Lung (tissue), 11 donors: ENCODE measurements at regions not wholly inside any gene's neighbourhood (a gene's known extent, or its start where the extent isn't known, plus 50 kb on each side); places are given as distances from the start of the nearest gene placed in this dataset.

ENCODE experiments used
- ATAC-seq: fragments of 200-7000 bp; cut with Tn5 transposase; one replicate; pipeline ENCODE4 v1.9.1; 2020; ENCODE audit warnings: moderate number of reproducible peaks; ENCODE audit not compliant: insufficient read depth, low FRiP score
- DNase-seq, 3 donors: peaks; one replicate each; pipeline ENCODE4 v3.0.0-alpha.2; 2013 to 2017
- H3K27ac ChIP-seq, 2 donors: one replicate each; pipeline ENCODE4 v1.5.1; 2013; ENCODE audit warnings: mild to moderate bottlenecking in 2 of 2, moderate library complexity in 2 of 2, control low read depth in 1 of 2, inconsistent platforms in 1 of 2, low read depth in 1 of 2, low read length in 1 of 2
- H3K27me3 ChIP-seq, 3 donors: one replicate each; pipeline ENCODE4 v1.5.1; 2013; ENCODE audit warnings: low read length in 2 of 3; ENCODE audit not compliant: control insufficient read depth in 3 of 3, insufficient read depth in 3 of 3
- H3K36me3 ChIP-seq, 4 donors: one replicate each; pipeline ENCODE4 v1.5.1; 2013; ENCODE audit warnings: low read length in 4 of 4, mild to moderate bottlenecking in 1 of 4, moderate library complexity in 1 of 4; ENCODE audit not compliant: control insufficient read depth in 4 of 4, insufficient read depth in 4 of 4
- H3K4me1 ChIP-seq, 5 donors: one replicate each; pipeline ENCODE4 v1.5.1; 2013; ENCODE audit warnings: low read length in 5 of 5, mild to moderate bottlenecking in 2 of 5, moderate library complexity in 1 of 5; ENCODE audit not compliant: control insufficient read depth in 5 of 5, insufficient read depth in 5 of 5
- H3K4me3 ChIP-seq: one replicate; pipeline ENCODE4 v1.5.1; 2013; ENCODE audit warnings: mild to moderate bottlenecking, control low read depth, moderate library complexity
- H3K9ac ChIP-seq, 2 donors: one replicate each; pipeline ENCODE4 v1.5.1; 2013; ENCODE audit warnings: low read length in 2 of 2, control low read depth in 1 of 2; ENCODE audit not compliant: insufficient read depth in 1 of 2
- H3K9me3 ChIP-seq, 4 donors: one replicate each; pipeline ENCODE4 v1.5.1; 2013; ENCODE audit warnings: low read length in 3 of 4, mild to moderate bottlenecking in 1 of 4, moderate library complexity in 1 of 4; ENCODE audit not compliant: control insufficient read depth in 4 of 4, insufficient read depth in 3 of 4
- CTCF ChIP-seq: IDR thresholded peaks from 2 replicates; pipeline ENCODE4 v1.5.1; 2012; ENCODE audit warnings: mild to moderate bottlenecking; ENCODE audit errors: control extremely low read depth, extremely low read depth
- WGBS, 2 donors: extraction: QIAGEN DNeasy Blood & Tissue Kit; methylation state at CpG; one replicate each; pipeline ENCODE4 v1.1.7; 2013; 5-methylcytosine and 5-hydroxymethylcytosine counted together
- donor health status: control.
- donor health status: control.
- donor health status: Bipolar disorder and iron deficiency.
- donor health status: healthy.
- donor health status: DM: yes; HTN: yes; CAD: no.

GRCh38 chr2:17051538-17051937 lies 385.9 kb upstream of the CYRIA start:
- no peak for TF ChIP-seq CTCF
- ATAC-seq (no peak), DNase-seq (peak in 1 of 3 donors; percentile 17)
- H3K4me1 ChIP-seq, result peaks cover 0 to 2% (median 0%) of the 10 kb centered on the region in 5 donors
- no peak overlapping the region for H3K4me3 ChIP-seq
- H3K36me3 ChIP-seq, result no peaks in the 10 kb centered on the region
- no peaks in the 10 kb centered on the region for H3K9me3 ChIP-seq
- no peak overlapping the region for H3K27ac ChIP-seq
- H3K9ac ChIP-seq, result no peak overlapping the region
- H3K27me3 ChIP-seq, result no peaks in the 10 kb centered on the region

GRCh38 chr2:17043173-17043572 lies 377.5 kb upstream of the CYRIA start:
- ATAC-seq, result no peak
- no peaks in the 10 kb centered on the region for H3K27me3 ChIP-seq
- no peak overlapping the region for H3K4me3 ChIP-seq
- H3K4me1 ChIP-seq, result no peaks in the 10 kb centered on the region
- no peaks in the 10 kb centered on the region for H3K36me3 ChIP-seq
- H3K9me3 ChIP-seq, result no peaks in the 10 kb centered on the region
- no peak for DNase-seq
- no peak overlapping the region for H3K9ac ChIP-seq
- H3K27ac ChIP-seq, result no peak overlapping the region
- no peak for TF ChIP-seq CTCF
- WGBS, 2 donors, result 69 to 88% methylated on average over 1 of the region's 1 CpG

- ATAC-seq (no peak), DNase-seq (no peak)
- Histone ChIP-seq H3K27me3 (no peaks in the 10 kb centered on the region), H3K9ac (no peak overlapping the region), H3K4me1 (no peaks in the 10 kb centered on the region), H3K9me3 (peaks cover 0 to 3% (median 0%) of the 10 kb centered on the region in 4 donors), H3K4me3 (no peak overlapping the region), H3K36me3 (no peaks in the 10 kb centered on the region), H3K27ac (no peak overlapping the region)
- no peak for TF ChIP-seq CTCF
- 85 to 87% methylated on average over 5 of the region's 5 CpGs for WGBS, 2 donors
Measured at GRCh38 chr2:17036361-17036760, 370.7 kb upstream of the CYRIA start.

- Histone ChIP-seq H3K9ac (no peak overlapping the region), H3K27ac (no peak overlapping the region), H3K4me1 (no peaks in the 10 kb centered on the region), H3K36me3 (no peaks in the 10 kb centered on the region), H3K4me3 (no peak overlapping the region), H3K9me3 (peaks cover 0 to 5% (median 0%) of the 10 kb centered on the region in 4 donors), H3K27me3 (no peaks in the 10 kb centered on the region)
- no peak for ATAC-seq
- 72 to 79% methylated on average over 1 of the region's 1 CpG for WGBS, 2 donors
- TF ChIP-seq CTCF, result no peak
- no peak for DNase-seq
Measured at GRCh38 chr2:17035010-17035409, 369.4 kb upstream of the CYRIA start.
